ENCODE measurements at regions not wholly inside any gene's neighbourhood (a gene's known extent, or its start where the extent isn't known, plus 50 kb on each side); places are given as distances from the start of the nearest gene placed in this dataset.

GRCh38 chr2:156702541-156702940 is 266.4 kb downstream of the GPD2 start:
- TF ChIP-seq CTCF (IDR thresholded peaks at IDR 0.05), result no peak
- no peak for TF ChIP-seq POLR2A (IDR thresholded peaks at IDR 0.05)

Data from uterus (tissue), 2 donors.